22Rv1 (cell line): ENCODE measurements at regions not wholly inside any gene's neighbourhood (a gene's known extent, or its start where the extent isn't known, plus 50 kb on each side); places are given as distances from the start of the nearest gene placed in this dataset.

Source experiments
- ZFX ChIP-seq: fragments of 450-650 bp; IDR thresholded peaks from 2 replicates; pipeline ENCODE4 v1.6.1; 2017; ENCODE audit warnings: antibody characterized with exemption, borderline replicate concordance
- TF ChIP-seq, protein P1 (sequence below): fragments of 450-650 bp; IDR thresholded peaks from 2 replicates; pipeline ENCODE4 v1.5.1; 2017; ENCODE audit warnings: mild to moderate bottlenecking

DNA sequence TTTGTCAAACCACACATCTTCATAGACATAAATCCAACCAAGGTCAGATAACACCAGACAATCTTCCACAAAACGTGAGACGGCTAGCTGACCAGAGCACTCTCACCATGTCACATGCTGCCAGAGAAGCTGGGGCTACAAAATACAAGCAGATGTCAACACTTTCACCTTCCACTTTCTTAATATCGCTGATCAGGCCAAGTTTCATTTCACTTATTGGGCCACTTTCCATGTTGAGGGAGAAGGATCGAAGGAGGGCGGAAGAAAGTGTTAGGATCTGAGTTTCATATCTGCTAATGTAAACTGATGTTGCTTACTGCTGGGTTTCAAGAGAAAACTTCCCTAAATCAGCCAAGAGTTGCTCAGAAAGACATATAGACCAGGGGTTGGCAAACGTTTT is 177.0 kb upstream of the PRDM1 start:
- TF ChIP-seq, protein P1, sequence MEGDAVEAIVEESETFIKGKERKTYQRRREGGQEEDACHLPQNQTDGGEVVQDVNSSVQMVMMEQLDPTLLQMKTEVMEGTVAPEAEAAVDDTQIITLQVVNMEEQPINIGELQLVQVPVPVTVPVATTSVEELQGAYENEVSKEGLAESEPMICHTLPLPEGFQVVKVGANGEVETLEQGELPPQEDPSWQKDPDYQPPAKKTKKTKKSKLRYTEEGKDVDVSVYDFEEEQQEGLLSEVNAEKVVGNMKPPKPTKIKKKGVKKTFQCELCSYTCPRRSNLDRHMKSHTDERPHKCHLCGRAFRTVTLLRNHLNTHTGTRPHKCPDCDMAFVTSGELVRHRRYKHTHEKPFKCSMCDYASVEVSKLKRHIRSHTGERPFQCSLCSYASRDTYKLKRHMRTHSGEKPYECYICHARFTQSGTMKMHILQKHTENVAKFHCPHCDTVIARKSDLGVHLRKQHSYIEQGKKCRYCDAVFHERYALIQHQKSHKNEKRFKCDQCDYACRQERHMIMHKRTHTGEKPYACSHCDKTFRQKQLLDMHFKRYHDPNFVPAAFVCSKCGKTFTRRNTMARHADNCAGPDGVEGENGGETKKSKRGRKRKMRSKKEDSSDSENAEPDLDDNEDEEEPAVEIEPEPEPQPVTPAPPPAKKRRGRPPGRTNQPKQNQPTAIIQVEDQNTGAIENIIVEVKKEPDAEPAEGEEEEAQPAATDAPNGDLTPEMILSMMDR, result no peak
- TF ChIP-seq ZFX, result no peak
